OCI-LY1 (cell line): ENCODE measurements at regions not wholly inside any gene's neighbourhood (a gene's known extent, or its start where the extent isn't known, plus 50 kb on each side); places are given as distances from the start of the nearest gene placed in this dataset.

ENCODE experiments used
- CTCF ChIP-seq: fragments of 200-600 bp; sonication (generic), shearing (Covaris generic); IDR thresholded peaks from 2 replicates; pipeline ENCODE4 v1.5.1; 2017; ENCODE audit warnings: mild to moderate bottlenecking, antibody characterized with exemption, low read length, moderate library complexity, mixed read lengths
- EZH2 ChIP-seq: fragments of 200-600 bp; sonication (generic), shearing (Covaris generic); IDR thresholded peaks from 2 replicates; pipeline ENCODE4 v1.8.0; 2017; ENCODE audit warnings: borderline replicate concordance, mixed run types, mild to moderate bottlenecking, antibody characterized with exemption, low read length, moderate library complexity, mixed read lengths

- TF ChIP-seq CTCF: no peak
- no peak for TF ChIP-seq EZH2
These were observed 369.7 kb upstream of the RGS18 start for GRCh38 chr1:191788551-191788950.
